Ovary (tissue), 3 donors: ENCODE measurements at regions not wholly inside any gene's neighbourhood (a gene's known extent, or its start where the extent isn't known, plus 50 kb on each side); places are given as distances from the start of the nearest gene placed in this dataset.

Experiments
- POLR2A ChIP-seq: fragments of 450-650 bp; IDR thresholded peaks from one replicate; pipeline ENCODE4 v1.6.1; 2017; ENCODE audit warnings: antibody characterized with exemption, mild to moderate bottlenecking, moderate library complexity
- TF ChIP-seq, protein P1 (sequence below), 3 donors: fragments of 450-650 bp in 2 of 3; fragments of 200-600 bp in 1 of 3; IDR thresholded peaks; one replicate each; pipeline versions ENCODE4 v1.5.1 to v1.8.0; 2016 to 2022; ENCODE audit warnings: antibody characterized with exemption in 3 of 3, mild to moderate bottlenecking in 1 of 3
- donor health status: DM: no; HTN: no; CAD: no.

DNA sequence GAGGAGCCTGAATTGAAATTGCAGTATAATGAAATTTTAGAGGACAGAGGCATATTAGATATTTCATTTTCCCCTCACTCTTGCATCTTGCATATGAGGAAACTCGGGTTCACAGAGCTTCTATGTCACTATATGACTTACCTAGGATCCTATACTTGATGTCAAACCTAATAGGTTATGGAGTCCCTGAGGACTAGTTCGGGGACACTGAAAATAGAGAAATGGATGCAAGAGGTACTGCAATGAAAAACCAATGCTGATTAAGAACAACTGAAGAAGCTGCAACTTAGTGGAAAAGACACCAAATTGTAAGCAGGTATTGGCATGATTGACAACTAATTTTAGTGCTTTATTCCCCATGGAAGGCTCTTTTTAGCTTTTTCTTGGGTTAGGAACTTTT lies 210.1 kb downstream of the IKZF2 start:
- TF ChIP-seq, protein P1, sequence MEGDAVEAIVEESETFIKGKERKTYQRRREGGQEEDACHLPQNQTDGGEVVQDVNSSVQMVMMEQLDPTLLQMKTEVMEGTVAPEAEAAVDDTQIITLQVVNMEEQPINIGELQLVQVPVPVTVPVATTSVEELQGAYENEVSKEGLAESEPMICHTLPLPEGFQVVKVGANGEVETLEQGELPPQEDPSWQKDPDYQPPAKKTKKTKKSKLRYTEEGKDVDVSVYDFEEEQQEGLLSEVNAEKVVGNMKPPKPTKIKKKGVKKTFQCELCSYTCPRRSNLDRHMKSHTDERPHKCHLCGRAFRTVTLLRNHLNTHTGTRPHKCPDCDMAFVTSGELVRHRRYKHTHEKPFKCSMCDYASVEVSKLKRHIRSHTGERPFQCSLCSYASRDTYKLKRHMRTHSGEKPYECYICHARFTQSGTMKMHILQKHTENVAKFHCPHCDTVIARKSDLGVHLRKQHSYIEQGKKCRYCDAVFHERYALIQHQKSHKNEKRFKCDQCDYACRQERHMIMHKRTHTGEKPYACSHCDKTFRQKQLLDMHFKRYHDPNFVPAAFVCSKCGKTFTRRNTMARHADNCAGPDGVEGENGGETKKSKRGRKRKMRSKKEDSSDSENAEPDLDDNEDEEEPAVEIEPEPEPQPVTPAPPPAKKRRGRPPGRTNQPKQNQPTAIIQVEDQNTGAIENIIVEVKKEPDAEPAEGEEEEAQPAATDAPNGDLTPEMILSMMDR (IDR thresholded peaks at IDR 0.05) = no peak
- TF ChIP-seq POLR2A = no peak
